HG02981 (cell line): ENCODE measurements at regions not wholly inside any gene's neighbourhood (a gene's known extent, or its start where the extent isn't known, plus 50 kb on each side); places are given as distances from the start of the nearest gene placed in this dataset.
"Not testable (repeated sequence)": the region's sequence is repeated elsewhere in the genome, so short reads cannot be mapped to it uniquely, and the experiment has no call there.

Source experiments
- ATAC-seq: cut with Tn5 transposase; IDR thresholded peaks from one replicate; pipeline ENCODE4 v1.9.1; 2021; ENCODE audit warnings: mild to moderate bottlenecking, moderate library complexity; ENCODE audit not compliant: unreplicated experiment

DNA sequence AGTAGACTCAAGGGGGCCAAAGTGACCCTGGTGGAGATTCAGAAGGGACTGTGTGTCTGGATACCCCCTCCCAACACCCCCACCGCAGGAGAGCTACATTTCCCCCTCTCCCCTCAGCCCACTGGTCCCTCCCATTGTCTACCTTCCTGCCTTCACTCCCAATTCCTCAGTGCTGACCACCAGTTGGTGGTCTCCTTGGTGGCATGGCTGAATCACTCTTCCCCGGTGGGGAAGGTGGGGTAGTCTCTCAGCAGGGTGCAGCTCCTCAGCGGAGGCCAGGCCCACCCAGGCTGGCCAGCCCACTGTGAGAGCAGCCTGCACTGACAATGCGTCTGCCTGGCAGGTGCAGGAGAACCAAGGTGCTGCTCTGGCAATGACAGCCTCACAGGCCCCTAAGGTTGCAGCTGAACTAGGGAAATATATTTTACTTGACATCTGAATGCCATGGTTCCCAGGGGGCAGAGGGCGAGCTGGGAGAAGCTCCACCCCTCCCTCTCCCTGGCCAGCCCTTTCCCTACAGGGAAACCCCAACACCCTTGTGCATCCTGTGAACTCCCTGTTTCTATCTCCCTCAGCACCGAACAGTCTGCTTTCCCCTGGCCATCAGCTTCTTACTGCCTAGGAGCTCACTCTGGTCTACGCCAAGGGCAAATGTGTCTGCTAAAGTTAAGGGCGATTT, 62.6 kb upstream of the PAX8 start:
- ATAC-seq = no peak

DNA sequence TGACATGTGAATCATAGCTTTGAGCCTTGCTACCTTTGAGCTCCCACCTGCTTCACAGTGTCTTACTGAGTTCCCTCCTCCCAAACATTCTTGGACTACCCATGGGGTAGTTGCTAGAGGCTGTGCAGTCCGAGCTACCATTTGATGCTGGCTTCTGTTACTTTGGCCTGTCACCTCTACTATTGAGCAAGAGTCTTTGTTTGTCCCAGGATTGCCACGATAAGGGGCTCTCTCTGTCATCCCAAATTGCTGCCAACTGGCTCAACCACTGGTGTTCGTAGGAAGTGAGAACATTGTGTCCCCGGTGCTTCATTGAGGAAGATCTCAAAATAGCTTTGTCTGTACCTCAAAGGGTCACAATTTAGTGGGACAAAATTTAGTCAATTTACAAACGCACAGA, 59.1 kb upstream of the PAX8 start:
- ATAC-seq = no peak

DNA sequence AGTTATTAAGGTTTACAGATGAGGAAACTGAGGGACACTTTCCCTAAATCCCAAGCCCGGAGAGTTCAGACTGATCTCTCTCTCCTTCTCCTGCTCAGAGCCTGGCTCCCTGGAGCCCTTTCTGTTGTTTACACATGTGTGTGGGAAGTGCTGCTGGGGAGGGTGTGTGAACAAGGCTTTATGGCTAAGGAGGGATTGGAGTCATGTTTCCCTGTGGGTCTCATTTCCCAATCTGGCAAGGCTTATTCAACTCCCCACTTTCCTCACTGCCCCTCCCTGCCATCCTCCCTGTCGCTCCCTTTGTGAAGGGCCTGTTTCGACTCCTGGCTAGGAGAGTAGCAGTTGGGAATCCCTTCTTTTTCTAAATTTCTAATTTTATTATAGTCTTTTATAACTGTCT, 57.3 kb upstream of the PAX8 start:
- not testable (repeated sequence) for ATAC-seq

DNA sequence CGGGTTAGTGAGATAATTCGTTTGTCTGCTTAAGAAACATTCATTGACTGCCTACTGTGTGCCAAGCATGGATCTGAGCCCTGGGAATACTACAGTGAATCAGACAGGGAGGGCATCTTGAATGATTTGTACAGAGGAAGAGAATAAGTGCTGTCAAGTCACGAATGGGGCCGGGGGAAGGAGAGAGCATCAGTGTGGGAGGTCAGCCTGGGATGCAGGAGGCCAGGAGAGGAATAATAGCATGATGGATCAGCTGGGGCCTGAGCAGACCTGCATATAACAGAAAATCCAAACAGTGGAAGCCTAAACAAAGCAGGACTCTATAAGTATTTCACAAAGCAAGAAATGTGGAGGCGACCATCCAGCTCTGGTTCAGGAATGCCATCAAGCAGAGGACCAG, 55.4 kb upstream of the PAX8 start:
- ATAC-seq = no peak

DNA sequence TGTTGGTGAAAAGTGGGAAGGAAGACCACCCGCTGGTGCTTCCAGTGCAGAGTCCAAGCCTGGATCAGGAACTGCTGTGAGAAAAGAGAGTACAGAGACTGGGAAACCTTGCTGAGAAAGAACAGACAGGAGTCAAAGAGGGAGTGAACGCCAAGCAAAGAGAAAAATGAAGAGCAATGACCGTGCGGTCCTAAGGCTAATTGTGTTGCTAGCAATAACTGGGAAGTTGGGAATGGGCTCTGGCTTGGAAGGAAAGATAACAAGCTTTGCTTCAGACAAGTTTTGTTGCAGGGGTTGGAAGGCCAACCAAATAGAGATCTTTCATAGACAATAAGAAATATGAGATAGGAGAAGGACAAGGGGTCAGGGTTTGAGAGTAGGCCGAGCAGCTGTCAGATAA, 55.0 kb upstream of the PAX8 start:
- not testable (repeated sequence) for ATAC-seq

DNA sequence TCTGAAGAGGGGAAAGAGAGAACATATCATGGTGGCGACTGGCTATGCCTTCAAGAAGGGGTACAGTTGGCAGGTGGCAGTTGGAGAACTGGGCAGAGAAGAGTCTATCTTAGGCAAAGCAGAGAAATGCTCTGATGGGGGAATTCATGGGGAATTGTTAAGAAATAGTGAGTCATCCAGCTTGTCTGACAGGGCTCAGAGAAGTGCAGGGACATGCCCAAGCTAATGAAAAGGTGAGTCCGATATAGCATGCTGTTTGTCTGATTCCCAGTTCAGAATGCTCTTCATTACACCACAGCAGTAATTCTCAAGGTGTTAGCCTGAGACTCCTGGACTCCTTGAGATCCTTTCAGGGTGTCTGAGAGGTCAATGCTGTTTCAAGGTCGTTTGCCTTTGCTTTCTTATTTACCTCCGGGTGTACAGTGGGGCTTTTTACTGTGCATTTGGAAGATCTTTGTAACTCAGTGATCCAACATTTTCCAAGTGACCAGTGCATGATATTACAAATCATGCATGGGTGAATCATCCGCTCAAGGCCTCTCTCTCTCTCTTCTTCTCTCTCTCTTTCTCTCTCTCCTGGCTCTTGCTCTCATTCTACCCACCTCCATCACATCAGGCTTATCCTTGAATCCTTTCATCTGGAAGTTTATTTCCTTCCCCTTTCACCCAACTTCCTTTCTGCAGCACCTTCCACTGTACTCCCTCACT, 51.5 kb upstream of the PAX8 start:
- ATAC-seq = not testable (repeated sequence)

DNA sequence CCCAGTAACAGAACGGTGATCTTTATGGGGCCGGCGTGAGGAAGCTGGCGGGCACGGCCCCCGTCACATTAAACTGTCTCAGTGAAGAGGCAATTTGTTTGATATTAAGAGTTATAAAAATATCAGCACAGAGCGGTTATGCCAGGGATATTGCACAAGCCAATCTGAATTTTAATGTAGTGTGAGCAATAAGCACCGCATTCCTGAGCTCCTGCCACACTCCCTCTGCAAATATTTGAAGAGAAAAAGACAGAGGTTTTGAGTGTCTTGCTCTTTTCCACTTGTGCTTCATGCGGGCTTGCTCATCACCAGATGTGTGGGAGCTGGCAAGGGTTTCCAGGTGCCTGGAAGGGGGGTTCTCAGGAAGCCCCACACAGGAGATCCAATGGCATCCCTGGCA, 50.3 kb upstream of the PAX8 start:
- not testable (repeated sequence) for ATAC-seq

DNA sequence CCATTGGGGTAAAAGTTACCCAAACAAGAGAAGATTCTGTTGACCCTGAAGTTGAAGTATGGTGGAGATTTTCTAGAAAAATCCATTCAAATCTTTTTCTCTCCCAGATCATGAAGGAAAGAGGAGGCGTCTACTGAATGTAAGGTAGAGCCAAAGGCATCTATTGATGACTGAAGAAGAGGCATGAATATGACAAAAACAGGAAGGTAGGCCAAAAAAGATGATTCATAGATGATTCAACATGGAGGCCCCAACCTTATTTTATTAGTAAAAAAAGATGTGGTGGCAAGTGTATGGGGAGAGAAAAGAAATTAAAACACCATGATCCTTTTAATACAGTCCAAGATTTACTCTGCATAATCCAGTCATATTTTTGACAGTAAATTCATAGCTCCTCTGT, 49.9 kb upstream of the PAX8 start:
- not testable (repeated sequence) for ATAC-seq
